GM18511 (cell line): ENCODE measurements at regions not wholly inside any gene's neighbourhood (a gene's known extent, or its start where the extent isn't known, plus 50 kb on each side); places are given as distances from the start of the nearest gene placed in this dataset.

ENCODE experiments used
- ATAC-seq: cut with Tn5 transposase; IDR thresholded peaks from one replicate; pipeline ENCODE4 v1.9.1; 2021; ENCODE audit warnings: mild to moderate bottlenecking, moderate library complexity; ENCODE audit not compliant: unreplicated experiment

DNA sequence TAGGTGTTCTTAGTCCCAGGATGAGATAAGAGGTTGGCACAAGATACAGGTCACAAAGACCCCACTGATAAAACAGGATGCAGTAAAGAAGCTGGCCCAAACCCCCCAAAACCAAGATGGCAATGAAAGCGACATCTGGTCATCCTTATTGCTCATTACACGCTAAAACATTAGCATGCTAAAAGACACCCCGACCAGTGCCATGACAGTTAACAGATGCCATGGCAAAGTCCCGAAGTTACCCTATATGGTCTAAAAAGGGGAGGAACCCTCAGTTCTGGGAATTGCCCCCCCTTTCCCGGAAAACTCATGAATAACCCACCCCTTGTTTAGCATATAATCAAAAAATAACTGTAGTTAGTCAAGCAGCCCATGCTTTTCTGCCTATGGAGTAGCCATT lies 251.1 kb downstream of the SLC4A3 start:
- ATAC-seq: no peak

DNA sequence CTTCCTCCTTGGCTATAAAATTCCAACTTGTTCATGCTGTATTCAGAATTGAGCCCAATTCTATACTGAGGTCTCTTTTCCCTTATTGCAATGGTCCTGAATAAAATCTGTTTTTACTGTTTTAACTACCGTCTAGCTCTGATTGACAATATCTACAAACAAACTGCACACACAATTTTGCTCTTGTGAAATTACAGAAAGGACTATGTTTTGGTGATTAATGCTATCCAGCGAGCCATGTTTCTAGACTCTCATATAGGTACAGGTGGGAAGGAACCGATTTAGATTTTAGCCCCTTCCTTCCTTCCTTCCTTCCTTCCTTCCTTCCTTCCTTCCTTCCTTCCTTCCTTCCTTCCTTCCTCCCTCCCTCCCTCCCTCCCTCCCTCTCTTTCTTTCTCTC lies 254.4 kb downstream of the SLC4A3 start:
- ATAC-seq: no peak

DNA sequence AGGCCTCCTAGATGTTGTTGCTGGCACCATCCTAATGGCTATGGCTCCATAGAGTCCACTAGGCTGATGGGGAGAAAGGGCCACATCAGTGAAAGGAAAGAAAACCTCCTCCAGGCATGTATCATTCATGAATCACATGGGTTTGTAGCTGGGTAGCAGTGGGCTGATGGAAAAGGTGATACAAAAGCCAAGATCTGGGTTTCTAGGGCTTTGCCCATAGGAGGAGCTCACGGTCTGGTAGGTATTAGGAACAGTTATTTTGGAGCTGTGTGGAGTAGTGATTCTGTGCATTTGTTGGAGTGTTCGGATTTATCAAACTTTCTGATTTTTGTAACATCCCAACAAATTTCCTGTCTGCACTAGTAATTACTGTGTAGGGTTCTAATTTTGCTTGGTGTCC lies 259.2 kb downstream of the SLC4A3 start:
- no peak for ATAC-seq

DNA sequence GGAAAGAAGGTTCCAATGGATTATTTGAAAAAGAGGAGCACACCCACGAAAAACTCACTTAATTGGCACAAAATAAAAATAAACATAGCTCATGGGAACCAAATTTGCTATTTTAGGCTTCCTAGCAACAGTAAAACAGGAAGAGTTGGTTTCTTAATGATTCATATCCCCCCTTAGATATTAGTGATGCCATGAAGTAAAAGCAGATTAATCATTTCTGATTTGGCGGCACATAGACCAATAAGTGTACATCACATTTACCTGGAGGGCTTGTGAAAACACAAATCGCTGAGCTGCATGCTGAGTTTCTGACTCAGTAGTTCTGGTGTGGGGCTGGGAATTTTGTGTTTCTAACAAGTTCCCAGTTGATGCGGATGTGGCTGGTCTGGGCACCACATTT lies 260.4 kb downstream of the SLC4A3 start:
- no peak for ATAC-seq

DNA sequence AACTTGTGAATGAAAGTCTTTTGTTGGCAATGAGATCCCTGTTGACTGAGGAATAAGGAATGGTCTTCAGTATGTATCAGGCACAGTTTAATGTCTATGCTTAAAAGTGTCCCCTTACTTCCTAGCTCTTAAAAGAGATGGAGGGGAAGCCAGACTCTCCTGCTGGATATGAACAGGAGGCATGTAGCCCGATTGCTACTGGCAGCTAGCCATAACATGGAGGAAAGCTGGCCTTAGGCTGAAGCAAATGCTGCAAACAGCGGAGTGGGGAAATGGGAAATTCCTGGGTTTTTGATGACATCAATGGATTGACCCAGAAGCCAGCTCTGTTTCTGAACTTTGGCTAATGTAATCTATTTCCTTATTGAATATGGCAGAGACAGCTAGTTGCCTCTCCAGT lies 266.1 kb downstream of the SLC4A3 start:
- no peak for ATAC-seq

DNA sequence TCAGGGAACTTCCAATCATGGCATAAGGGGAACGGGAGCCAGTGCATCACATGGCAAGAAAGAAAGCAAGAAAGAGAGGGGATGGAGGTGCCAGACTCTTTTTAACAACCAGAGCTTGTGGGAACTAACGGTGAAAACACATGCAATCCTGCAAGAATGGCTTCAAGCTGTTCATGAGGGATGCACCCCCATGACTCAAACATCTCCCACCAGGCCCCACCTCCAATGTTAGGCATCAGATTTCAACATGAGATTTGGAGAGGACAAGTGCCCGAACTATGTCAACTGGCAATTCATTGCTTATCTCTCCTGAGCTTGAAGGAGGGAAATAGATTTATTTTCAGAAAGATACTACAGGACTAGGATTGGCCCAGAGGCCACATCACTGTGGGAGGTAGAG lies 270.0 kb downstream of the SLC4A3 start:
- ATAC-seq: no peak

DNA sequence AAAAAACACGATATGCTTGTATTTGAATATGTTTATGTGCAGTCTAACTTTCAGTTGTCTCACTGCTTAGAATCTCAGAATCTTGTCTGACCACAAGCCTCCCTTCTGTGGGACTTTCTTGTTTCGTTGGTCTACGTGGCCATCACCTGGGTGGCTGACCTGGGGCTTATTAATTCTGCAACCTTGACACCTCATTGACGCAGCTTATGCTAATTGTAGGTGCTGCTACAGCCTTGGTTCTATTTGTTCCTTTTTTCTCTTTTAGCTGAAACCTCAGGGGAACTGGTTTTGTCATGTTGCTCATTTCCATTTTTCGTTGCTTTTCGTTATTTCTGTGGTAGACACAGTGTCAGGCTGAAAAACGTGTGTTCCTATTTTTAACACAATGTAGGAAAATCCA lies 273.7 kb downstream of the SLC4A3 start:
- no peak for ATAC-seq

DNA sequence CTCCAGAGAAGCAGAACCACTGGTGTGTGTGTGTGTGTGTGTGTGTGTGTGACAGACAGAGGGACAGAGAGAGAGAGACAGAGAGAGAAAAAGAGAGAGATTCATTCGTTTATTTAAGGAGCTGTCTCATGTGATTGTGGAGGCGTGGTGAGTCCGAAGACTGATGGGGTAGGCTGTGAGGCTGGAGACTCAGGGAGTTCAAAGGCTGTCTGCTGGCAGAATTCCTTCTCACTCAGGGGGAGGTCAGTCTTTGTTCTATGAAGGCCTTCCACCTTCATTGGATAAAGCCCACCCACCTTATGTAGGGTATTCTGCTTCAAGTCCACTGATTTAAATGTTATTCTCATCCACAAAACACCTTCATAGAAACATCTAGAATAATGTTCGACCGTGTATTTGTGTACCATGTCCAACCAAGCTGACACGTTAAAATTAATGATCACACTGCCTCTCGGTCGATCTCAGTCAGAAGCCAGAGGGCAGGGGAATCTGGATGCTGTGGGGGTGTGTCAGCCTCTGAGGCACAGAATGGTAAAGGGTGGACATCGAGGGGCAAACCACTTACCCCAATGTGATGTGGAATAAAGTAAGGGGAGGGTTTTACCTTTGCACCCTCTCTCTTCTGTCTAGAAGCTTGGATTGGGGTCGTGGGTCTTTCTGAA lies 275.6 kb downstream of the SLC4A3 start:
- no peak for ATAC-seq

DNA sequence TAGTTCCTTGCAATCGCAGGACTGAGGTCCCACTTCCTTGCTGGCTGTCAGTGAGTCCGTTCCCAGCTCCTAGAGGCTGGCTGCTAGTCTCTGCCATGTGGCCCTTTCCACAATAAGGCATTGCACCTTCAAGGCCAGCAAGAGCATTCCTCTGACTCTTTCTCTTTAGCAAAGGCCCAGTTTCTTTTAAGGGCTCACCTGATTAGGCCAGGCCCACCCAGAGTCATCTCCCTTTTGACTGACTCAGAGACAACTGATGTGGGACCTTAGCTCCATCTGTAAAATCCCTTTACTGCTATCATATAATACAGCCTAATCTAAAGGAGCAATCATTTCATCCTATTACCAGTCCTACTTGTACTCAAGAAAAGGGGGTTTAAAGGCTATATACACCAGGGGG lies 278.2 kb downstream of the SLC4A3 start:
- no peak for ATAC-seq

DNA sequence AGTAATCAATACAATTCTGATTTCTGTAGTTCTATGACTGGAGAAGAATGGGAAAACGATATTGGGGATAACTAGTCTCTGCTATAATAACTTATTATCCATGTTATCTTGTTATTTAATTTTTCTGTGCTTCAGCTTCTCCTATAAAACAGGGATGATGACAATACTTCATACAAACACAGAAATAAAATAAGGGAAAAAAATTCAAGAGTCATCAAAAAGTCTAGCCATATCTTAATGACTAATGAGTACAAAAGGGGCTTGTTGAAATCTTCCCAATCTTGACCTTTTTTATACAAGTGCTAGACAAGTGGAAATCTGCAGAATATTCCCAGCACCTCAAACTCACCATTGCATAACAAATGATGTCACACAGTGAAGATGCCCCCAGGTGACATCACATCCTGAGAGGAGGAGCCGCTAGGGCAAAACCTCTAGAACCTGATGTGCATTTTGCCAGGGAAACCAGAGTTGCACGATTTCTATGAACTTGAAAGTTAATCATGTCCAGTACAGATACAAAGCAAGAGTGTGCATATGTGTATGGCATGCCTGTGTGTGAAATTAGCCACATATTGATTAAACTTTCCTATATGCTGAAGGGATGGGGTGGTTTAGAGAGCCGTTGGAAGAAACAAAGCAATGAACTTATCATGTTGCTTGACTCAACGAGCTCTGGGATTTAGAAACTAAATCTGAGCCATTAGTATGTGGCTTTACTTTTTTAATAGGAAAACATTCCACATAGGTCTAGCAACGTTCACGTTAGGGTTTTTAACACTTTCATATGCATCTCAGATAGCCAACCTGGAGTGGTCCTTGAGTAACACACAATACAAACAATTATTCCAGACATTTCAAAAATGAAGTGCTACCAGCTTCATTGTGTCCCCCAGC lies 278.9 kb downstream of the SLC4A3 start:
- ATAC-seq: no peak

DNA sequence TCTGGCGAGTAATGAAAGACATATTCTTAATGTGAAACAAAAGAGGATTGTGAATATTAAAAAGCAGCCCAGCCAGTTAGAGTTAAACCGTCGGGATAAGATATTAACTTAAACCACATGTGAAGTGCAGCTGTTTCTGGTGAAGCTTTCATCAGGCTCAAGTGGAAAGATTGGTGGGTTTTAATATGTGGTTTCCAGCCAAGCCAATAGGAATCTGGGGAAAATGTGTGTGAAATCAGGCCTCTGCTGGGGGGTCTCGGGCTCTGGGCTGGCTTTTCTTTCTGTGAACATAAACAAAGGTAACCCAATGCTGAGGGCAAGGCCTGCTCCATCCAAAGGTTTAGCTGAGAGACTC lies 279.6 kb downstream of the SLC4A3 start:
- ATAC-seq: no peak

DNA sequence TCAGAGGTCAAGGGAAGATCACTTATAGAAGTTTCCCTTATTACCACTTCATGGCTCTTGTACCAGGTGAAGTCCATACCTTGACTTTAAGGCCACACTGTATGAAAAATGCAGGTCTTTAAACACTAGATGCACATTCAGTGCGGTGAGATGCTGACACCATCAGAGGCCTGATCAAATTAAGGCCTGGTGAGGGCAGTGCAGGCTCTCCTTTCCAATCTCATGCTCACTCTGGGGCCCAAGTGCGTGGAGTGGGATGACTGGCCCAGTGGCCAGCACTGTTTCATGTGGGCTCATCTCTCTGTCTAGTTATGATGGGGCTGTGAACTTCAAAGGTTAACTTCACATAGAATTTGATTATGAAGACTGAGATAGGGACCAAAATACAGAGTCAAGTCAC lies 281.1 kb downstream of the SLC4A3 start:
- no peak for ATAC-seq

DNA sequence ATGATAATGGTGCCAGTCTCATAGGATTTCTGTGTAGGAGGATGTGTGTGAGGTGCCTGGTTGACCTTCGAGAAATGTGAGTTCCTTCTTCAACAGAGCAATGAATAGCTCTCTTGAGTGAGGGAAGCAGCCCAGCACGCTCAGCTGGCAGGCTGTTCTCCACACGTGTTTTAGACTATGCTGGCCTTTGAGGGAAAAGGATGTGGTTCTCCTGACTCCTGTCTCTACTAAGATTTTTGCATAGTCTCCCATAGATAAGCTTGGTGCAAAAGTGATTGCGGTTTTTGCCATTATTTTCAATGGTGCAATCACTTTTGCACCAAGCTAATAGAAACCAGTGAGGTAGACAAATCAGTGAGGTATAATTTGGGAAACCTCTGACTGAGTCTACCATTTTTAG lies 284.1 kb downstream of the SLC4A3 start:
- ATAC-seq: no peak

DNA sequence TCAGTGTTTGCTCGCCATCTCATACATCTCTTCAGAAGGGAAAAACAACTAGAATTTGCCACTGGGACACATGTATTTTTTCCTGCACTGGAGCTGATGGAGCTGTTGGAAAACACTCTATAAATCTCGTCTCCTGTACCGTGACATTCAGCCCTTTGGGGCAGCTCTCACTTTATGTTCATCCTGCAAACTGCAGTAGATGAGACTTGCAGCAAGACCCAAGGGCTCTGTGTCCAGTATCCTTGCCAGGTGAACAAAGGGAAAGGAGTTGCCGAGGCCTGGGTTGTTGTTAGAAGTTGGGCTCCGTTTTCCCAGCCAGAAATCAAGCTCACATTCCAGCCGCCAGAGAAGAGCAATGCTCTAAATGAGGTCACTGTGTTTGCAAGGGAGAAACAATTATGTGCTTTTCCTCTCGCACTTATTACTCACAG lies 285.1 kb downstream of the SLC4A3 start:
- ATAC-seq: no peak

DNA sequence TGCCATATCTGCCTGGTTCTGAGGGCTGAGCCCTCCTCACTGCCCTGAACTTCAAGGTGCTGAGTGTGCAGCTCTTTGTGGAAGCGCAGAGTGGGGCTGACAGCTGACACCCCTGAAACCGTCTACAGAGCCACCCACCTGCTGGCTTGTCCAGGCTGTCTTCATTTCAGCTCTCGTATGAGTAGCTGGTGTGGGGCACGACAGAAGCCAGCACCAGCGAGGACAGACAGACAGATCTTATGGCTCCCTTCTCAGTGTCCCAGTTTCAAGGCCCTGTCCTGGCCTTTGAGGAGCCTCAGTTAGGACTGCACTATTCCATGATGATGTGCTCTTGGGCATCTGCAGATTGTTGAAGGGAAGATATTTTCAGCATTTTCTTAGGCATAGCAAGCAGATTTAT lies 287.1 kb downstream of the SLC4A3 start:
- ATAC-seq: no peak

DNA sequence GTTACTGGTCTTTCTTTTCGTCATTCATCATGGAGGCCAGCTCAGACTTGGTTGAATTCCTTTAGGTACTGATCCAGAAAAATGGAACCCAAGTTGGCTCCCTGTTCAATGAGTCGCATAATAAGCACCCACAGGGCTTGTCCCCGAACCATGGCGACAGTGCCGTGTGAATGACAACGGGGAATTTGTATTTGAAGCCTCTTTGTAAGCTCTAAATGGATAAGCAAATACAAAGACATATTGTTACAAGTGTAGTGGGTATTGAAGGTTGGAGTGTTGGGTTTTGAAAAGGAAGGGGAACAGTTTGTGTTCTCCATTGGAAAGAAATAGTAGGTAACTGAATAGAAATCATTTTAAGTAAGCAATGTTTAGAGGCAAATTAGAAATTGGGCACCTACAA lies 288.9 kb downstream of the SLC4A3 start:
- ATAC-seq: no peak

DNA sequence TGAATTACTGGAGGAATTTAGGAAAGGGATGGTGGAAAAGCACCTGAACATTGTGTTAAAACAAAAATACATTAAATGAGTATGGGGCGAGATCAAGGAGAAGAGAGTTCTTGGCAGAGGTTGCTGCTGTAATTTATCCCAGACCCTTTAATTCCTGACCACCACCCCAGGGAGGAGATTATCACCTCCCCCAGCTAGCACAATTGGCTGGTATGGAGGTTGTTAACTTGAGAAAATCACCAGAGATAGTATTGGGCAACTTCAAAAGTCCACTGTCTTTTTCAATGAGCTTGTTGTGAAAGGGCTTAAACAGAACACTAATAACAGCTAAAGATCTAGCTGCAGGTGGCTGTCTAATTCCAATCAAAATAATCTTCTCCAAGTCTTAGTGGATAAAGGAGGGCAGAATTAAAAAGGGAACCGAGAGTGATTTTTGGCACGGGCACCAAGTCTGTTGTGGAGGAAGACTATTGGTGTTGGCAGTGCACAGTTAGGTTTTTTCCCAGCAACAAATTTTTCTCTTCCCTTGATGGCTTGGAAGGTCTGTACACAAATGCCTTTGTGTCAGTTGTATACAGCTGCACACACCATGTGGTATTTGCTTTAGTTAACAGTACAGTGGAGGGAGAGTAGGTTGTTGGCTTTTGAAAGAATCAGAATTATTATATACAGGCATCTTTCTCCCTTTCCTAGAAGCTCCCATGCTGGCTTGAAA lies 289.5 kb downstream of the SLC4A3 start:
- ATAC-seq: no peak

DNA sequence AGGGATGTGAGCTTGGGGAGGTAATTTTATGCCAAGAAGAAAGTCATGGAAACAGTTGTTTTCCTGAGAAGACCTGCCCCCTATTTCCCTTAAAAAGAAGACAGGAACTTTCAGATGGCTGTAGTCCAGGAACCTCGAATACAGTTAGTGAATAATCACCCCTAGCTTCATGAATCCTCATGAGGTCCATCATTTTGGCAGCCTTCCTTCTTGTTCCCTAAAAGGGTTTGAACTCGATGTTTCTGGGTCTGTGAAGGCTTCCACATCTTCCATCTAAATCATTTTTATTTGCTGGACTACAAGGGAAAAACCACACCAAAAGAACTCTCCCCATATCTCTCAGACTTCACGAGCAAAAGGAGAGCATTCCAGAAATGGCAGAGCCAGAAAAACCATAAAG lies 290.8 kb downstream of the SLC4A3 start:
- ATAC-seq: no peak

DNA sequence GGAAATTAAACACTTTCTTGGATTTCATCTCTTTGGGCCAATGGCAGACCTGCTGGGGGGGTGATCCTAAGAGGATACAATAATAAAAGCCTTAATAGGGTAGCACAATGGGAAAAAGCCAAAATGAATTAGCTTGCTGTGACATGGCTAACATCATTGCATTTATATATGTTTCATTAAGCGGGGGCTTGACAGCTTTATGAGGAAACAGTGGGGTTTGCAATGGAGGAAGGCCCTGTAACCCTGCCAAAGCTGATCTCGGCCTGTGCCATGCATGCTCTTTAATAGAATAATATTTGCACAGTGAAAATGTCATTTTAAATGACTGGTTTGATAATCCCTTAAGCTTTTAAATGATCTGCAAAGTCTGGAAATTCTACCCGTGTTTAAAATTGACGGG lies 291.5 kb downstream of the SLC4A3 start:
- ATAC-seq: no peak

DNA sequence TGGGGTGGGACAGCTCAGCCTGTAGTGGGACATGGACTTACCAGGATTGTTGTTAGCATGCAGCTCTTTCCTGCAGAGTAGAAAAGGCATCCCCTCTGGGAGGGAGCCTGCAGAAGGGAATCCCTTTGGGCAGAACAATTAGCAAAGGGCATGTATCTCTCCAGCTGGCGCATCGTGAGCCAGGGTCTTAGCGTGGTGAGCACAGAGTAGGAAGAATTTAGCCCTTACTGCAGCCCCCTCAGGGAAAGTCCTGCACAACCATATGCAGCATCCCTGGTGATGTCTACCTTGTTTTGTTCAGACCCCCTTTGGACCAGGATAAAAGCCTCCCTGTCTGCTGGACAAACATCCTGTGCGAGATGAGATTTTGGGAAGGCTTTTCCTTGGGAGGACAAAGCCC lies 292.1 kb downstream of the SLC4A3 start:
- no peak for ATAC-seq

DNA sequence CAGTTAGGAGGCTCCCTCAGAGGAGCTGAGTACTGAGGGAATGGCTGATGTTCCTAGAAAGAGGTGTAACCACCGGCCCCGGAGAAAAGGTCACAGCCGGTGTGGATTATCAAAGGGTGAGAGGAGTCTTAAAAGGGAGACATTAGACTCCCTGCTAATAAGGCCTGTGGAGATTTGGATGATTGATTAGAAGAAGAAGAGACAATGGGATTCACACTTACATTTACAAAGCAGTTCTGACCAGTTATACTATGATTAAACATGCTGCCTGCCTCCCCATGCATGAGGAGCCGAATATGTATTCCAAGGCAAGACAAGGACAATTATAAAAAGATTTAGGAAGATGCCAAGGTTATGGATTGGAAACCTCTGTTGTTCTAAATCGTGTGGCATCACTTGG lies 302.4 kb downstream of the SLC4A3 start:
- ATAC-seq: no peak

DNA sequence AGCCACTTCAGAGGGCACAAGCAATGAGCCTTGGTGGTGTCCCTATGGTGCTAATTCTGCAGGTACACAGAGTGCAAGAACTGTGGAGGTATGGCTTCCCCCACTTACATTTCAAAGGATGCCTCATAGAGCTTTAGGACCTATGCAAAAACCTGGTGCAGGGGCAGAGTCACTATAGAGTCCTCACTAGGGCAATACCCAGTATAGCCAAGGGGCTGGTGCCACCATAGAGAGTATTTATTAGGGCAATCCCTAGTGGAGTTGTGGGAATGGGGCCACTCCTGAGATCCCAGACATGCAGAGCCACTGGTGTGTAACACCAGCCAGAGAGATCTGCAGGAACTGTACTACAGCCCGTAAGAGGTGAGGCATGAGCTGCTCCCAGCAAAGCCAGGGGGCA lies 312.2 kb downstream of the SLC4A3 start:
- no peak for ATAC-seq
